GM12878 (cell line): ENCODE measurements at regions not wholly inside any gene's neighbourhood (a gene's known extent, or its start where the extent isn't known, plus 50 kb on each side); places are given as distances from the start of the nearest gene placed in this dataset.

Experiments used
- ATAC-seq: fragments of 200-7000 bp; cut with Tn5 transposase; 3 replicates; pipeline ENCODE4 v1.9.1; 2020; ENCODE audit warnings: mild to moderate bottlenecking, moderate library complexity
- BruUV-seq: library from RNA; stranded (reverse); fragments of 400-500 nt; replicated peaks from 2 replicates; lab custom pipeline; 2021; lab: Mats Ljungman, UMichigan
- CTCF ChIA-PET: fragments of 300-600 bp; sonication (Branson Sonifier 250); formaldehyde crosslinking; extraction: SDS; loops from one replicate; lab custom pipeline; 2021; ENCODE audit warnings: inconsistent platforms; lab: Yijun Ruan, JAX
- POLR2A ChIA-PET: fragments of 350-600 bp; formaldehyde crosslinking; extraction: SDS; loops from one replicate; lab custom pipeline; 2021; ENCODE audit warnings: inconsistent platforms; lab: Charles Lee
- RAD21 ChIA-PET: fragments of 300-600 bp; sonication (Branson Sonifier 250); formaldehyde crosslinking; loops from one replicate; lab custom pipeline; 2023; ENCODE audit warnings: antibody characterized with exemption; ENCODE audit not compliant: unreplicated experiment; lab: Charles Lee
- SMC1A ChIA-PET: fragments of 300-600 bp; sonication (Branson Sonifier 250); formaldehyde crosslinking; loops from one replicate; lab custom pipeline; 2023; ENCODE audit not compliant: unreplicated experiment, uncharacterized antibody; lab: Charles Lee
- DNase-seq: peaks from one replicate; pipeline ENCODE4 v3.0.0-alpha.2; 2011; ENCODE audit warnings: low read depth, low spot score
- FAIRE-seq: peaks from 3 replicates; lab custom pipeline; 2011; peaks lifted over from hg19 to GRCh38; lab: Jason Lieb, UNC
- H2AFZ ChIP-seq: 2 replicates; pipeline ENCODE4 v1.6.0; 2011; ENCODE audit warnings: low read depth, low read length, control low read depth; ENCODE audit not compliant: control insufficient read depth
- H3K27ac ChIP-seq: 2 replicates; pipeline ENCODE4 v1.5.1; 2011; ENCODE audit warnings: control low read depth; ENCODE audit not compliant: control insufficient read depth, insufficient read depth
- H3K27me3 ChIP-seq, 2 experiments: replicated peaks in 1 of 2; 2 replicates each; pipeline versions ENCODE4 v1.6.0 to v1.6.1; 2011; ENCODE audit warnings: low read length in 1 of 2; ENCODE audit not compliant: control insufficient read depth in 2 of 2, insufficient read depth in 2 of 2
- H3K36me3 ChIP-seq, 2 experiments: 2 replicates each; pipeline ENCODE4 v1.5.1; 2011; ENCODE audit warnings: low read length in 1 of 2; ENCODE audit not compliant: control insufficient read depth in 2 of 2, insufficient read depth in 2 of 2
- H3K4me1 ChIP-seq: 2 replicates; pipeline ENCODE4 v1.6.1; 2011; ENCODE audit warnings: mild to moderate bottlenecking, low read length, moderate library complexity, mixed read lengths; ENCODE audit not compliant: control insufficient read depth, insufficient read depth
- H3K4me2 ChIP-seq: 2 replicates; pipeline ENCODE4 v1.6.0; 2011; ENCODE audit warnings: control low read depth; ENCODE audit not compliant: control insufficient read depth, insufficient read depth
- H3K4me3 ChIP-seq: fragments of 200-600 bp; sonication (generic); 2 replicates; pipeline ENCODE4 v1.5.1; 2016
- H3K79me2 ChIP-seq: 2 replicates; pipeline ENCODE4 v1.6.0; 2011; ENCODE audit warnings: low read length; ENCODE audit not compliant: control insufficient read depth, insufficient read depth
- H3K9ac ChIP-seq: 2 replicates; pipeline ENCODE4 v1.8.0; 2011; ENCODE audit warnings: low read length, control low read depth, mixed read lengths; ENCODE audit not compliant: control insufficient read depth, insufficient read depth
- H3K9me3 ChIP-seq: replicated peaks from 3 replicates; pipeline ENCODE4 v1.5.1; 2011; ENCODE audit warnings: mild to moderate bottlenecking, low read length; ENCODE audit not compliant: control insufficient read depth, insufficient read depth
- H4K20me1 ChIP-seq: 2 replicates; pipeline ENCODE4 v1.6.0; 2011; ENCODE audit not compliant: control insufficient read depth, insufficient read depth
- BHLHE40 ChIP-seq, 2 experiments: fragments of 450-650 bp in 1 of 2; IDR thresholded peaks; 2 replicates each; pipeline ENCODE4 v1.6.1; 2011 to 2017; ENCODE audit warnings: low read depth in 2 of 2, borderline replicate concordance in 1 of 2, improper control_type of control experiment in 1 of 2, low read length in 1 of 2, mild to moderate bottlenecking in 1 of 2
- BMI1 ChIP-seq: fragments of 450-650 bp; IDR thresholded peaks from 2 replicates; pipeline ENCODE4 v1.6.1; 2016; ENCODE audit warnings: mild to moderate bottlenecking, moderate library complexity, borderline replicate concordance
- CBX5 ChIP-seq: sonication (generic); IDR thresholded peaks from 2 replicates; pipeline ENCODE4 v1.6.1; 2016; ENCODE audit warnings: low read depth, moderate library complexity, mild to moderate bottlenecking, inconsistent platforms
- CREM ChIP-seq: IDR thresholded peaks from 2 replicates; pipeline ENCODE4 v1.6.1; 2014; ENCODE audit warnings: antibody characterized with exemption, low read depth
- EED ChIP-seq: sonication (generic); IDR thresholded peaks from 2 replicates; pipeline ENCODE4 v1.6.1; 2016; ENCODE audit warnings: antibody characterized with exemption, low read depth
- MYB ChIP-seq: fragments of 150-350 bp; IDR thresholded peaks from 2 replicates; pipeline ENCODE4 v1.6.1; 2014; ENCODE audit warnings: mild to moderate bottlenecking, low read depth, low read length, borderline replicate concordance
- NFXL1 ChIP-seq: fragments of 450-650 bp; IDR thresholded peaks from 2 replicates; pipeline ENCODE4 v1.6.1; 2017; ENCODE audit warnings: antibody characterized with exemption, mild to moderate bottlenecking, borderline replicate concordance
- PAX8 ChIP-seq: fragments of 450-650 bp; IDR thresholded peaks from 2 replicates; pipeline ENCODE4 v1.6.1; 2017; ENCODE audit warnings: mild to moderate bottlenecking, moderate library complexity
- SMAD5 ChIP-seq: IDR thresholded peaks from 2 replicates; pipeline ENCODE4 v1.6.1; 2016; ENCODE audit warnings: antibody characterized with exemption, low read depth
- SUZ12 ChIP-seq: fragments of 200-600 bp; sonication (generic); IDR thresholded peaks from one replicate; pipeline ENCODE4 v1.6.1; 2018; ENCODE audit warnings: antibody characterized with exemption, mild to moderate bottlenecking; ENCODE audit not compliant: unreplicated experiment
- ZBED1 ChIP-seq: IDR thresholded peaks from 2 replicates; pipeline ENCODE4 v1.6.1; 2016; ENCODE audit warnings: borderline replicate concordance
- WGBS: methylation state at CpG from one replicate; pipeline ENCODE4 v1.1.6; 2016; ENCODE audit warnings: low lambda C conversion rate; ENCODE audit not compliant: insufficient replicate concordance, insufficient coverage; ENCODE audit errors: missing lambda C conversion rate; 5-methylcytosine and 5-hydroxymethylcytosine counted together
- in situ Hi-C: fragments of 300-500 bp; cut with MboI; formaldehyde crosslinking; loops from 9 replicates; pipeline ENCODE4 v1.14.3; 2018; ENCODE audit warnings: mixed read lengths
- intact Hi-C: fragments of 100-400 bp; cut with micrococcal nuclease; formaldehyde crosslinking; loops from one replicate; pipeline ENCODE4 v1.14.2; 2022; ENCODE audit not compliant: unreplicated experiment
- TF ChIP-seq, protein P1 (sequence below): IDR thresholded peaks from 2 replicates; pipeline ENCODE4 v1.6.1; 2012; ENCODE audit warnings: low read length, inconsistent platforms
- TF ChIP-seq, protein P2 (sequence below): IDR thresholded peaks from 2 replicates; pipeline ENCODE4 v1.6.1; 2011; ENCODE audit warnings: borderline replicate concordance, low read depth, mild to moderate bottlenecking, moderate library complexity, low read length; ENCODE audit not compliant: insufficient read depth, poor library complexity, severe bottlenecking
- TF ChIP-seq, protein P3 (sequence below): fragments of 450-650 bp; formaldehyde crosslinking; IDR thresholded peaks from 2 replicates; pipeline ENCODE4 v1.5.0; 2022; ENCODE audit warnings: mild to moderate bottlenecking, missing genetic modification characterization
- TF ChIP-seq, protein P4 (sequence below): fragments of 450-650 bp; IDR thresholded peaks from 2 replicates; pipeline ENCODE4 v1.6.1; 2016; ENCODE audit warnings: mild to moderate bottlenecking

DNA sequence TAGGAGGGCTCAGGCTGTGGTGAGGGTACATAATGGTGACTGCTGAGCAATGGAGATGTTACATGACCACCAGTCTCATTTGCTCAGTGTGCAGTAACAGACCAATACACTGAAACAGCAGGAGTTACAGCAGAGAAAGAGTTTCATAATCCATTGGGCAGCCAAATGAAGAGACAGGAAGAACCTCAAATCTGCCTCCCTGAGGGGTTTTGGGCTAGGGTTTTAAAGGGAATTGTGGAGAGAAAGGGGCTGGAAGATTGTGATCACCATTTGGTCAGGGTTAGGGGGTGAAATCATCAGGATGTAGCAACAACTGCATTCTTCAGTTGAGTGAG lies 838.3 kb downstream of the GRID1 start (continued):
- TF ChIP-seq, protein P1, sequence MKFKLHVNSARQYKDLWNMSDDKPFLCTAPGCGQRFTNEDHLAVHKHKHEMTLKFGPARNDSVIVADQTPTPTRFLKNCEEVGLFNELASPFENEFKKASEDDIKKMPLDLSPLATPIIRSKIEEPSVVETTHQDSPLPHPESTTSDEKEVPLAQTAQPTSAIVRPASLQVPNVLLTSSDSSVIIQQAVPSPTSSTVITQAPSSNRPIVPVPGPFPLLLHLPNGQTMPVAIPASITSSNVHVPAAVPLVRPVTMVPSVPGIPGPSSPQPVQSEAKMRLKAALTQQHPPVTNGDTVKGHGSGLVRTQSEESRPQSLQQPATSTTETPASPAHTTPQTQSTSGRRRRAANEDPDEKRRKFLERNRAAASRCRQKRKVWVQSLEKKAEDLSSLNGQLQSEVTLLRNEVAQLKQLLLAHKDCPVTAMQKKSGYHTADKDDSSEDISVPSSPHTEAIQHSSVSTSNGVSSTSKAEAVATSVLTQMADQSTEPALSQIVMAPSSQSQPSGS = no peak
- TF ChIP-seq SMAD5 (no peak), BHLHE40 (IDR thresholded peaks at IDR 0.05; ENCODE audit: borderline replicate concordance in 1 of 2, low read depth in 2 of 2, low read length in 1 of 2) (no peak), PAX8 (no peak)

DNA sequence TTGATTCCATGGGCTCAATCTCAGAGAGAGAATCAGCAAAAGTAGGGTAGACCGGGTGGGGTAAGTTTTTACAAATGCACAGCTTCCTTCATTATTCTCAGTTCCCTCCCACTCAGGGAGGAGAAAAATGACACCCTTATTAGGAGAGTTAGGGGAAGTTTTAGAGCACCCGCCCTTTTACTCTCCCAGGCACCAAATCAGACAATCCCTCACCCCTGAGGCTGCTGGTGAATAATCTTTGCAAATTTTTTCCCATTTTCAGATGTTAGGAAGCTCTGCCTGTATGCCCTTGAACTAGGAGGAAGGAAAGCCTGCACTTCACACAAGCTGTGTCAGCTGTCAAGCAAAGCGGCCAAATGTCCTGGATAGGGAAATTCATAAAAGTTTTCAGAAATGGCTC lies 834.9 kb downstream of the GRID1 start:
- ChIA-PET CTCF (no interaction called here), SMC1A (interaction anchor here (0.8 kb wide), 1 partner anchor 19 kb away, joined by 3 read pairs; no protein-coding TSS in a partner anchor), RAD21 (no interaction called here), POLR2A (no interaction called here)
- no TSS peak for BruUV-seq
- in situ Hi-C loops = no loop called here
- Histone ChIP-seq H3K79me2 (no peaks in the 10 kb centered on the region), H3K4me2 (no peak overlapping the region), H2AFZ (no peak overlapping the region), H3K27me3 (no peaks in the 10 kb centered on the region), H3K9ac (no peak overlapping the region), H4K20me1 (no peaks in the 10 kb centered on the region), H3K27ac (no peak overlapping the region), H3K4me3 (no peak overlapping the region), H3K36me3 (no peaks in the 10 kb centered on the region), H3K4me1 (no peaks in the 10 kb centered on the region), H3K9me3 (no peaks in the 10 kb centered on the region)
- DNase-seq (no peak), FAIRE-seq (no peak), ATAC-seq (no peak)
- WGBS = 15% methylated on average over 3 of the region's 3 CpGs
- intact Hi-C loops = no loop called here
- TF ChIP-seq, protein P2, sequence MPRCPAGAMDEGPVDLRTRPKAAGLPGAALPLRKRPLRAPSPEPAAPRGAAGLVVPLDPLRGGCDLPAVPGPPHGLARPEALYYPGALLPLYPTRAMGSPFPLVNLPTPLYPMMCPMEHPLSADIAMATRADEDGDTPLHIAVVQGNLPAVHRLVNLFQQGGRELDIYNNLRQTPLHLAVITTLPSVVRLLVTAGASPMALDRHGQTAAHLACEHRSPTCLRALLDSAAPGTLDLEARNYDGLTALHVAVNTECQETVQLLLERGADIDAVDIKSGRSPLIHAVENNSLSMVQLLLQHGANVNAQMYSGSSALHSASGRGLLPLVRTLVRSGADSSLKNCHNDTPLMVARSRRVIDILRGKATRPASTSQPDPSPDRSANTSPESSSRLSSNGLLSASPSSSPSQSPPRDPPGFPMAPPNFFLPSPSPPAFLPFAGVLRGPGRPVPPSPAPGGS = no peak
- TF ChIP-seq EED (no peak), MYB (no peak), CBX5 (no peak), BMI1 (no peak), CREM (no peak), SUZ12 (no peak), ZBED1 (no peak), NFXL1 (no peak)
- TF ChIP-seq, protein P3, sequence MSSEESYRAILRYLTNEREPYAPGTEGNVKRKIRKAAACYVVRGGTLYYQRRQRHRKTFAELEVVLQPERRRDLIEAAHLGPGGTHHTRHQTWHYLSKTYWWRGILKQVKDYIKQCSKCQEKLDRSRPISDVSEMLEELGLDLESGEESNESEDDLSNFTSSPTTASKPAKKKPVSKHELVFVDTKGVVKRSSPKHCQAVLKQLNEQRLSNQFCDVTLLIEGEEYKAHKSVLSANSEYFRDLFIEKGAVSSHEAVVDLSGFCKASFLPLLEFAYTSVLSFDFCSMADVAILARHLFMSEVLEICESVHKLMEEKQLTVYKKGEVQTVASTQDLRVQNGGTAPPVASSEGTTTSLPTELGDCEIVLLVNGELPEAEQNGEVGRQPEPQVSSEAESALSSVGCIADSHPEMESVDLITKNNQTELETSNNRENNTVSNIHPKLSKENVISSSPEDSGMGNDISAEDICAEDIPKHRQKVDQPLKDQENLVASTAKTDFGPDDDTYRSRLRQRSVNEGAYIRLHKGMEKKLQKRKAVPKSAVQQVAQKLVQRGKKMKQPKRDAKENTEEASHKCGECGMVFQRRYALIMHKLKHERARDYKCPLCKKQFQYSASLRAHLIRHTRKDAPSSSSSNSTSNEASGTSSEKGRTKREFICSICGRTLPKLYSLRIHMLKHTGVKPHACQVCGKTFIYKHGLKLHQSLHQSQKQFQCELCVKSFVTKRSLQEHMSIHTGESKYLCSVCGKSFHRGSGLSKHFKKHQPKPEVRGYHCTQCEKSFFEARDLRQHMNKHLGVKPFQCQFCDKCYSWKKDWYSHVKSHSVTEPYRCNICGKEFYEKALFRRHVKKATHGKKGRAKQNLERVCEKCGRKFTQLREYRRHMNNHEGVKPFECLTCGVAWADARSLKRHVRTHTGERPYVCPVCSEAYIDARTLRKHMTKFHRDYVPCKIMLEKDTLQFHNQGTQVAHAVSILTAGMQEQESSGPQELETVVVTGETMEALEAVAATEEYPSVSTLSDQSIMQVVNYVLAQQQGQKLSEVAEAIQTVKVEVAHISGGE (CRISPR knock-in tag) = no peak
- TF ChIP-seq, protein P4, sequence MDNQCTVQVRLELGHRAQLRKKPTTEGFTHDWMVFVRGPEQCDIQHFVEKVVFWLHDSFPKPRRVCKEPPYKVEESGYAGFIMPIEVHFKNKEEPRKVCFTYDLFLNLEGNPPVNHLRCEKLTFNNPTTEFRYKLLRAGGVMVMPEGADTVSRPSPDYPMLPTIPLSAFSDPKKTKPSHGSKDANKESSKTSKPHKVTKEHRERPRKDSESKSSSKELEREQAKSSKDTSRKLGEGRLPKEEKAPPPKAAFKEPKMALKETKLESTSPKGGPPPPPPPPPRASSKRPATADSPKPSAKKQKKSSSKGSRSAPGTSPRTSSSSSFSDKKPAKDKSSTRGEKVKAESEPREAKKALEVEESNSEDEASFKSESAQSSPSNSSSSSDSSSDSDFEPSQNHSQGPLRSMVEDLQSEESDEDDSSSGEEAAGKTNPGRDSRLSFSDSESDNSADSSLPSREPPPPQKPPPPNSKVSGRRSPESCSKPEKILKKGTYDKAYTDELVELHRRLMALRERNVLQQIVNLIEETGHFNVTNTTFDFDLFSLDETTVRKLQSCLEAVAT = no peak
